GM18858 (cell line): ENCODE measurements at regions not wholly inside any gene's neighbourhood (a gene's known extent, or its start where the extent isn't known, plus 50 kb on each side); places are given as distances from the start of the nearest gene placed in this dataset.

Experiments
- ATAC-seq: cut with Tn5 transposase; IDR thresholded peaks from one replicate; pipeline ENCODE4 v1.9.1; 2021; ENCODE audit not compliant: unreplicated experiment

GRCh38 chr3:184632551-184633236, 71.1 kb downstream of the EPHB3 start:
- no peak for ATAC-seq
